GM18870 (cell line): ENCODE measurements at regions not wholly inside any gene's neighbourhood (a gene's known extent, or its start where the extent isn't known, plus 50 kb on each side); places are given as distances from the start of the nearest gene placed in this dataset.
A peak's percentile ranks its signal among the peaks of the same experiment; 100 is the strongest.

Experiments
- ATAC-seq: cut with Tn5 transposase; IDR thresholded peaks from one replicate; pipeline ENCODE4 v1.9.1; 2021; ENCODE audit warnings: moderate library complexity; ENCODE audit not compliant: unreplicated experiment

DNA sequence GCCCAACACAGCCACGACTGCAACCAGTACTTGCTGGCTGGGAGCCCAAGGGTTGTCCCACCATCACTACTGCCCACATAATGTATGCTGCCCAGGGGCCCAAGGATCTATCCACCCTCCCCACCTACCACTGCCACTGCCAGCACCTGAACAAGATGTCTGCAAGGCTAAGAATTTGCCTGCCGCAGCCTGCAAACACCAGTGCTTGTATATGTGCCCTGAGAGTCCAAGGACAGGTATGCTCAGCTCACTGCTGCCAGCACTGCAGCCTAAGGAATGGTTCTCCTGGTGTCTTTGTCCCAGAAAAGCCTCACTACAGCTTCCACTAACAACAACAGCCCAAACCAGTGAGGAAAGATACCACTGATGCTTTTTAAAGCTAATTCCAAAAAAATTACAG is 1174.0 kb downstream of the SORCS1 start:
- no peak for ATAC-seq

DNA sequence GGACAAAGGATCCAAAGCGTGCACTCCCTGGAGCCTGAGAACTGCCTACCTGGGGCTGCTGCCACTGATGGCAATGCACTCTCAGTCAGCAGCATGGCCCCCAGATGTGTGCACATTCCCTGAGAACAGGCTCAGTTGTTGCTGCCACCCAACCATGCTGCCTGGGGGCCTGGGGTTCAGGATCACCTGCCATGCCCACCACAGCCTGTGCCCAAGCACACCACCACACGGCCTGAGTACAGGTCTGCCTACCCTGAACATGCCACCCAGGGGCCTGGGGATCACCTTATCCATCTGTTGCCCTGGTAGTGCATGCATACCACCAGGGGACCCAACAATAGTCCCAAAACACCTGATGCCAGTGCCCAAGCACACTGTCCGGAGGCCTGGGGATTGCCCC is 1174.5 kb downstream of the SORCS1 start:
- no peak for ATAC-seq

DNA sequence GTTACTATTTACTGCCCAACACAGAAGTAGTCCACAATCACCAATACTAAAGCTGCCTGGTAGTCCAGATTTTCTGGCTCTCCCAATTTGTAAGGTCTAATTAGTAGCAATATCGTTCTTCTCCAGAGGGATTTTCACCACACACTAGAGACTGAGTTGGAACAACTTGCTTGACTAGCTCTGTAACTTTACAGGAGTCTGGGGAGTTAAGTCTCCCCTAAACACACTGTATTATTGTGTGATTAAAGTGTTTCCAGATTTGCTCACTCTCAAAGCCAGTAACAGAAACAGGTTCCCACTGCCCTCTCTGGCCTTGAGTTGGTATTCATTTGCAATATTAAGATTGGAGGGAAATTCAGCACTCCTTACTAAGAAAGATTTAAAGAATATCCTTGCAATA is 1175.7 kb downstream of the SORCS1 start:
- no peak for ATAC-seq

DNA sequence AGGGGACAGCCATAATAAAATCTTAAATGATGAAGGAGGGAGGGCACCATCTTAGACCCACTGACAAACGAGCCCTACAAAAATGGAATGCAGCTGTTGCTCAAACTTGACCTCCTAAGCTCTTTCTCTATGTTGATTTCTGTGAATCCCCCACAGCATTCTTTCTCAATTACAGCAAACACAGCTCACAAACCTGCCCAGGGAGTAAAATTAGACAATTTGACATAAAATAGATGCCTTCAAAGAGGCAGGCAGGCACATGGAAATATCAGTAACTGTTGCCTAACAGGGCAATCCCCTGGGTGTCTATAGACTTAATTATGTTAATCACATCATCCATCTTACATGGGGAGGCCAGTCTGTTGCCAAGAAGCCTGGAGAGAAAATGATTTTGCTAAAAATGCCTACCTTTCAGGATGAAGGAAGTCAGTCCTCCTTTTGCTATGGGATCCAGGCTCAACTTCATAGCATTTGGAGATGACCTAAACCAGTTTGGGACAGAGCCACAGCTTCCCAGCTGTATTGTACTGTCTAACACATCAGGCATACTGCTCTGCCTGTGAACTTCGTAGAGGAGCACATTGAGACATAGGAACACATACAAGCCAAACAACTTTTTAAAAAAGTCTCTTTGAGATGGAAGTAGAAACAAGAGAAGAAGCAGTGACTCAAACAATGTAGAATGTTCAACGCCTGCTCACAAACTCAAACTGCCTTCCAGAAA is 1177.4 kb downstream of the SORCS1 start:
- ATAC-seq = no peak

DNA sequence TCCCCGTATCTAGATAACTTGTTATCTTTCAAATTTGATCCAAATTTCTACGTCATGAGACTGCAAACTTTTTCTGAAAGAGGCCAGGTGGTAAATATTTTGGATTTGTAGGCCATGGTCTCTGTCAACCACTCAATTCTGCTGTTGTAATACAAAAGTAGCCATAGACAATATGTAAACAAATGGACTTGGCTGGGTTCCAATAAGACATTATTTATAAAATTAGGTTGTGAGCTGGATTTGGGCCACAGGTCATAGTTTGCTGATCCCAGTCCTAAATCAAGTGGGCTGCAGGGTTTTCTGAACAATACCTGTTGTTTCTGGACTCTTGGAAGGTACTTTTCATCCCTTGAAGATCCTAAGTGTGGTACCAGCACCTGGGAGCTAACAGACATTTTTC is 1178.0 kb downstream of the SORCS1 start:
- ATAC-seq = no peak

DNA sequence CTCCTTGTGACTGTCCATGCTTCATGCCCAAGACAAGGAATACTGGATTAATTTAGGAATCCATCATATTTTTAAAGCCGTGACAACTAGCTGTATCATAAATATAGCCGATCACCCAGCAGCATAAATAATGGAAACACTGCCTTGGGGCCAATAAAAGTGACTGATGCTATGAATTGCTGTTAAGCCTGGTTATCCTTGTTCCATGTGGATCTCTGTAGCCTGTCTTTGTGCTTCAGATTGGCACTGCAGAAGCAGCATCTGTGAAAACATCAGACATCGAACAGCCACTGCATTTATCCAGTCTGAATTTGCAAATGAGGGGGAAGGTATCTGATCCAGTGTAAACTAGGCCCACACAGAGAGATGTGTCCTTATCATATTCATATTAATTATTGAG is 1181.8 kb downstream of the SORCS1 start:
- ATAC-seq = no peak

DNA sequence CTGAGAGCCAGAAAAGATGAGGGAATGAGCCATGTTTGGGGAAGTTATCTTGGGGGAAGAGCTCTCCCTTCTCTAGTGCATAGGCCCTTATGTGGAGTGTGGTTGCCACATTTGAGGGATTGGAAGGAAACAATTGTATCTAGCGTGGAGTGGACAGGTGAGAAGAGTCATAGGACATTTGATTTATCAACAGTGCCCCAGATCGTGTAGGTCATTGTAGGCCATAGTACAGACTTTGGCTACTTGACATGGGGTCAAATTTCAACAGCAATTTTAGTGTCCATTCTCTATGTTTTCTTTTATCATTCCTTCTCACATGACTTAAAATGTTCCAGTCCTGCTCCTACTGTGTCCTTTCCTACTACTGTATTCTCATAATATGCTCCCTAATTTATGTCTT is 1182.8 kb downstream of the SORCS1 start:
- ATAC-seq = no peak

DNA sequence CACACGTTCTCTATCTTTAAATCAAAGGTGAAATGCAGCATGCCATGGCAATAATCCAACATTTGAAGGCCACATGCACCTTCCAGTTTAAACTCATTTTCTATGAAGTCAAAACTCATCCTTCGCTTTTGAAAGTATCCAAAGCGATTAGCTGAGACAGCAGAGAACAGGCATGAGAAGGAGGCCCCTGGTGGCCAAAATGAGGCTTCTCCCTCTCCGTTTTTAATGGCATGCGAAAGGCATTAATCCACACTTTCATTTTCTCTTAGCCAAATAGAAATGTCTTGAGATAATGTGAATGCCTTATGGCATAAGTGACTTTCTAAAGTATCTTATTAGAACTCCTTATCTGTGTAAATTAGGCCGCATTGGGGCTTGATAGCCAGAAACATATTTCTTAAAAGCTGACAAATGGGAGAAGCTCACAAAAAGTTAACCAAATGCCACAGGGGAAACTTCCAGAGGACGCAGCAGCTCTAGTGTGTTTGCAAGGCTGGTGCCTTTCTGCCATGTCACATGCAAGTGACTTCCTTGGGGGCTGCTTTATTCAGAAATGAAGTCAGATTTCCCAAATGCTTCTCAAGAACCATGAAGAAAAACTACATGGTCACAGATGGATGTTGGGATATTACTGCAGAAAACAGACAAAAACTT is 1189.6 kb downstream of the SORCS1 start:
- ATAC-seq = peak; percentile 61

DNA sequence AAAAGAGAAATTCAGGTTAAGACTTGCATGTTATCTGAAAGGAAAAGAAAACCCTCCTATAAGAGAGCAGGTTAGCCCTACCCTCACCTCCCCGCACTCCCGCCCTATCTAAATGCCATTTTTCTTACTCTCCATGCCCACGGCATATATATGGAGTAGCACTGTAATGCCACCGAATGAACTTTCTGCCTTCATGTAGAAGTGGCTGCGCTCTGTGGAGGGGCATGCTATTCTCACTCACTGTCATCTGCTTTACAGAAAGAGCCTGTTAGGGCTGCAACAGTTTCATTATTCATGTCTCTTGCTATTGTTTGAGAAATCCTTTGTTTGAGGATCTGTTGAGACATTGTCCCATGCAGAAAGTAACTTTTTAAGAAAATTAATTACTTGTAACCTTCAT is 1190.6 kb downstream of the SORCS1 start:
- ATAC-seq = no peak

DNA sequence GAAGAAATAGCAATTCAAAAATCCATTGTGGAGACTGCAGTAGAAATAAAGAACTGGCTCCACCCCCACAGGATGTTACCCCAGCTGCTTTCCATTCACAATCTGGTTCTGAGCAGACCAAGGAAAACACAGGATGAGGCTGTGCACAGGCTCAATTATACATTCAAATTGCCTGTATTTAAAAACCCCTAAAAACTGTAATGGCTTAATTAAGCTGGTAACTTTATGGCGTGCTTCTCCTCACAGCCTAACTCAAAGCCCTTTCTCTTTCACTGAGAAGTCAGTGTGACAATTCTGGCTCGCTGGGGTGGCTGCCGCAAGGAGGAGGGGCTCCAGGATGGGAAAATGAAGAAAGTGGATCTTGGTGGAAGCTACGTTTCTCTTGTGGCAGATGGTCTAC is 1191.1 kb downstream of the SORCS1 start:
- no peak for ATAC-seq

DNA sequence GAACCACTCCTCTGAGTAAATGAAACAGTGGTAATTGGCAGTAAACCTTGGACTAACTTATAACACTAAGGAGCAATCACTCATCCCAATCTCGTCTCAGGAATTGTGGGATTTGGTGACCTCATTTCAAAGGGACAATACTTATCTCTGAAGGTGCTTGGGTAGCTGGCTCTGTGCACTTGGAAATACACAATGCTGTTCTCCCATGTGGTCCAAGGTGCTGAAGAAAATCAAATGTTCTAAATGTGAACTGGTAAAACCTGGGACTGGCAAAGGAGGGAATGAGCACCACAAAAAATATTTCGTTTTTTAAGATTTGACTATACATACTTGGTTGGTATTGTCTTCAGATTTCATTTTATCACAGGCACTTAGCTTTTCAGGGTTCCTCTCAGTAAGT is 1193.0 kb downstream of the SORCS1 start:
- ATAC-seq = no peak

DNA sequence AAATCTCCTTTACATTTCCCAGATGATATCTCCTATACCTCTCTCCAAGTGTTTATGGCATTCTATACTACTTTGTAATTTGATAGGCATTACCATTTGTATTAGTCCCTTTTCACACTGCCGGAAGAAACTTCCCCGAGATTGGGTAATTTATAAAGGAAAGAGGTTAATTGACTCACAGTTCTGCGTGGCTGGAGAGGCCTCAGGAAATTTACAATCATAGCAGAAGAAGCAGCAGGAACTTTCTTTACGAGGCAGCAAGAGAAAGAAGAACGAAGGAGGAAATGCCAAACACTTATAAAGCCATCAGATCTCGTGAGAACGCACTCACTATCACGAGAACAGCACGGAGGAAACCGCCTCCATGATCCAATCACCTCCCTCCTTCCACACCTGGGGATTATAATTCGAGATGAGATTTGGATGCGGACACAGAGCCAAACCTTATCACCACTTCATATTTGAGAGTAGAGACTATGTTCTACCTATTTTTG is 1194.6 kb downstream of the SORCS1 start:
- no peak for ATAC-seq

DNA sequence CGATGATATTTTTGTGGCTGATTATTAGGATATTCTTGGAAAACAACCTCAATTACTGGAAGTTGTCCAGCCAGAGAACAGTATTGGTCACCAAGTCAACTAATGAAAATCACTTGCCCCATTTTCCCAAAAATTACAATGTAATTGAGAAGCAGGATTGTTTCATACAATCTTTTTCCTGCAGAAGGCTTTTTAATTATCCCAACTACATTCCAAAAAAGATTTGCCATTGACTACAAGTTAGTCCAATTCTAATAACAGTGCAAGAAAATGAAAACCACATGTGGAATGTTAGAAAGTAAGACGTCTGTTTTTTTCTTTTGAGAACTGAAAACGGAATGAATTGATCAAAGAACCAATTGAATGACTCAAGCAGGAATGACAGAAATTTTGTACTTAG is 1195.8 kb downstream of the SORCS1 start:
- ATAC-seq = no peak

DNA sequence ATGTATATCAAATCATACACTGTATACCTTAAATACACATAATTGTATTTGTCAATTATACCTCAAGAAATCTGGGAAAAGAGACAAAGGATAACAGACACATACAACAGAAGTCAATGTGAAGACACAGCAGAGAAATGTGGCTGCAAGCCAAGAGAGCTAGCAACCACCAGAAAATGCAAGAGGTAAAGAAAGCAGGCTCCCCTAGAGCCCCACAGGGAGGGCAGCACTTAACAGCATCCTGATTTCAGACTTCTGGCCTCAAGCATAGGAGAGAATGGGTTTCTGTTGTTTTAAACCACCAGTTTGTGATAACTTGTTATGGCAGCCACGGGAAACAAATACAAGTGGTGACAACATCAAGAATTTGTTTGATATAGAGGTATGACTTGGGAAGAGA is 1197.2 kb downstream of the SORCS1 start:
- no peak for ATAC-seq

DNA sequence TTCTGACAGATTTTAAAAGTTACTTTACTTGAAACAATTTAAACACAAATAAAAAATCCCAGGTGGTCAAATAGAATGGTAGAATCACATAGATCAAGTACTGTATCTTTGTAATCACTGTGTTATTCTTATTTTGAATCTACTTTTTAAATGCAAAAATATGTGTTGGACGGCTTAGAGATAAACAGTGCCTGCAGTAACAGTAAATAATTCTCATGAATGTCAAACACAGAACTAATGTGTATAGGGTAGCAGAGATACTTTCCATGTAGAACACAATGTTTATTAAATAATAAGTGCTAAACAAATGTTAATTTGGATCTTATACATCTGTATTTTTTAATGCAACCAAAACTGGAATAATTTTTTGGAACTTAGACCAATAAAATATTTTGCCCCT is 1199.4 kb downstream of the SORCS1 start:
- no peak for ATAC-seq

DNA sequence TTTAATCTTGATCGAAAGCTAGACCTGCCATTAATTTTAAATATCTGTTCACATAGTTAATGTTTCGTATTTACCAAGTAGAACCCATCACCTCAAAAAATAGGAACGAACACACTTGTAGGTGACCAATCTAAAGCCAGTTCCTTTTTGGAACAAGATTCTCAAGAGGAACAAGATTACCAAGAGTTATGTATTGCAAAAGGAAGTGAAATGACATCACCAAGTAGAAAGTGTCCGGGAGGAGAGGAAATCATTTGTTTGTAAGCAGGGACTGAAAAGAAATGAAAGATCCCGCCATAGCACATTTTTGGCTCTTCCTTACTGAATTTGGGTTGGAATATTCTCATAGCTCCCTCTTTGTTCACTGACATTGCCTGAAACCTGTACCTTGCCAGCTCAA is 1200.5 kb downstream of the SORCS1 start:
- ATAC-seq = no peak

DNA sequence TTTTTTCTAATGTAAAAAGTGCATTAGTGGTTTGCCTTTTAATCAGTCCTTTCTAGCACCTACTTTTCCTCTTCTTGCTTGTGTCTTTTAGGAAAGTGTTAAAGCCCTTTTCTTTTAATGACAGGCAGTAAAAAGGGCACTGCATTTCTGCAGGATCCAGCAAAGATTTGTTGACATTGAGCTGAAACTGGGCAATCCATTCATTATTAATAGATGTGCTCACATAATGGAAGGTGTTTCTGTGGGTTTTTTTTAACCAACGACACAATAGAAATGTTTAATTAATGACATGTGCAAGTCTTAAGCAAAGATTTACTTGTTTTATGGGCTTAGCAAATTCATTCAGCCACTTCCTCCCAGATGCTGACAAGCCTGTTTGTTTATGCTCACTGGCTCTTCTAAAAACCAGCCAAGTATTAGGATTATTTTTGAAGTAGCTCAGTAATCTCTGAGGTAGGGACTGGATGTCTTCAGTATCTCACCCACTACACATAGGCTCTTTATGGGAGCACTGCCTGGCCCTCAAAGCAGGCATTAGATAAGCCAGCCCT is 1201.1 kb downstream of the SORCS1 start:
- no peak for ATAC-seq

DNA sequence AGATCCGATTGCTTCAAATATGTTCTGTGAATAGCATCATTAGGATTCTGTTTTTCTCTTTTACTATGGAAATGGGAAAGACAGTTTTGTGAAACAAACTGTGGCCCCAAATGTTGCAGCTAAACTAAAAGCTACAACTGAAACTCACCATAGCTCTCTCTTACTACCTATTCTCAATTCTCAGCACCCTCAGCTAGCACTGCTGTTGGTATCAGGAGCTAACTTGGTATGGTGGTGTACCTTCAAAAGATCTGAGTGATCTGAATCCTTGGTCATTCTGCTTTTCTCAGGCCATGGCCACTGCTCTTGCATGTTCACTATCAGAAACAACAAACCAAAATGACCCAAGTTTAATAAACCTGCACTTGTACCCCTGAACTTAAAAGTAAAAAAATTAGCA is 1208.0 kb downstream of the SORCS1 start:
- peak; percentile 53 for ATAC-seq

DNA sequence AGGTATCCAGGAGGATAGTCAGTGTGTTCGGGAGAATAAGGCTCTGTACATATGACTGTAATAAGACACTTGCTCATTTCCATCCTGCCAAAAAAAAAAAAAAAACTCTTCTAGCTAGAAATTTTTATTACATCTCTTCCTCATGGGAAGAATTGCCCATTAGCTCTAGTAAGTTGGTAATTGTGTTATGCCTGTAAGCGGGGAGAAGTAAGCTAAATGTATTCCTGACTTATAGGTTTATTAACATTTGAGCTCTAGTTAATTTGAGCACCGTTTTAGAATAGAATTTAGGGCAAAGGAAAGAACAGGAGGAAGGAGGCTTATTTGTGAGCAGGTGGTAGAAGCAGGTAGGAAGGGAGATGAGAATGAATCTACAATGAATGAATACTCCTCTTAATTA is 1210.6 kb downstream of the SORCS1 start:
- ATAC-seq = no peak

DNA sequence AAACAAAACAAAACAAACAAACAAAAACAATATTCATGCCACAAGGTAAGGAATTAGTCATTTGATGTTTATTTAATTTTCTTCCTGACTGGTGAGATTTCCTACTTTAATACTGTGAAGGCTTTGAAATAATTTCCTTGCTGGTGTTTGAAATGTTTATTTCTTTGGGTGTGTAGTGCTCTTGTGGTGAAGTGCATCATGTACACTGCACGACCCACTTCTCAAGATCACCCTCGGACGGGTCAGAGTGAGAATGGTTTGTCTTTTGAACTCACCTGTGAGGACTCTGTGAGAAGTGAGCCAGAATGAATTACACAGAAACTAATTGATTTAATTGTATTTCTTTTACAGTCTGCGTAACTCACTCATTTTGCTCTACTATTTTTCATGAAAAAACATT is 1211.5 kb downstream of the SORCS1 start:
- ATAC-seq = no peak

DNA sequence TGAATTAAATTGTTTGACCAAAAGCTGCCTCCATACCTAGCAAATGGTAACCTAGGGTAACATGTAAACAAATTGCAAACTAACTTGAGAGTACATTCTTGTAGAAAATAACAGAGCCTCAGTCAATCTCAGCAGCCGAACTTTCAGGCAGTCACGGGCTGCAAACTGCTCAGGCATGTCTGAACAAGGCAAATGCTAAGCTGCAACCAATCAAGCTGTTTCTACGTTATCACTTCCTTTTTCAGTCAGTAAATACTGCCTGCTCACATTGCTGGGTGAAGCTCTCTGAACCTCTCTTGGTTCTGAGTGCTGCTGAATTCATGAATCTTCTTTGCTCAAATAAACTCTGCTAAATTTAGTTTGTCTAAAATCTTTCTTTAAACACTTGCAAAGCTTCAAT is 1212.4 kb downstream of the SORCS1 start:
- peak; percentile 95 for ATAC-seq

DNA sequence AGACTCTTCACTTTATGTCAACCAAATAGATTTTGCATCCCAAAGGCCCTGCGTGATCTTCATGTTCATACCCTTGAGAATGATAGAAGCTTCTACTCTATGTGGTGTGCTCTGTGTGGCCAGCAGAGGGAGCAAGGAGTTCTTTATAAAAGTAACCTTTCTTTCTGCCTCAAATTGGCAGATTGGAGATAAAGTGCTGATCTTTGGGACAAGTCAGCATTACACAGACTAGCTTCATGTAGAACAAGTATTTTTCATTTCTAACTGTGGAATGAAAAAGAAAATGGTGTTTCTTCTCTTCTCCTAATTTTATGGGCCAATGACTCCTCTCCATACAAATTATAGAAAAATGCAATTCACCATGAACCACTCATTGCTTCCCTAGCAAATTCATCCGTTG is 1214.1 kb downstream of the SORCS1 start:
- ATAC-seq = peak; percentile 40
